GM21390 (cell line): ENCODE measurements at regions not wholly inside any gene's neighbourhood (a gene's known extent, or its start where the extent isn't known, plus 50 kb on each side); places are given as distances from the start of the nearest gene placed in this dataset.

ENCODE experiments used
- ATAC-seq: cut with Tn5 transposase; IDR thresholded peaks from one replicate; pipeline ENCODE4 v1.9.1; 2021; ENCODE audit not compliant: unreplicated experiment

DNA sequence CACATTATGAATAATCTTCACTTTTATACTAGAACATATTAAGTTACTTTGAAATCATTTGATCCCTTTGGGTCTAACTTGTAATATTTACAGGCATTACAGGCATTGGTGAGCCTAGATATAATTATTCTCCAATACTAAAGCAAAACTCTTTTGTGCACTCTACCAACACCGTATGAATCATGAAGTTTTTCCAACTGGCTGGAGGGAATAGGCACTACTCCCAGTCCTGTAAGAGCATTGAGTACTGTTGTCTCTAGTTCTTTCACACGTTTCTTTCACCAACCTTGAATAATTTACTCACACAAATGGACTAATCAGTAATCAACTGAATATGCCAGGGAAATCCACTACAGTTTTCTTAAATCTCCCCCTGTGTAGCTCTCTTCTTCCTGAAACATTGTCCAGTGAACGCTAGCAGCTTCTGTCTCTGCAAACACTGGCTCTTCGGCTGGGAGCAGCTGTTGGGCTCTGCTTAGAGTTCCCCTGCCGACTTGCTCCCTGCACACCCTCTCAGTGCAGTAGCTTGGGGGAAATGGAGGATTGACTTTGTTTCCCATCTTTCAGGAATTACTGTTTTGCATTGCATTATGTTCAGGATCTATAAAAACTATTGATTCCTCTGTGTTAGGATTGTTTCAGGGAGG, 476.7 kb downstream of the RFC3 start:
- no peak for ATAC-seq

DNA sequence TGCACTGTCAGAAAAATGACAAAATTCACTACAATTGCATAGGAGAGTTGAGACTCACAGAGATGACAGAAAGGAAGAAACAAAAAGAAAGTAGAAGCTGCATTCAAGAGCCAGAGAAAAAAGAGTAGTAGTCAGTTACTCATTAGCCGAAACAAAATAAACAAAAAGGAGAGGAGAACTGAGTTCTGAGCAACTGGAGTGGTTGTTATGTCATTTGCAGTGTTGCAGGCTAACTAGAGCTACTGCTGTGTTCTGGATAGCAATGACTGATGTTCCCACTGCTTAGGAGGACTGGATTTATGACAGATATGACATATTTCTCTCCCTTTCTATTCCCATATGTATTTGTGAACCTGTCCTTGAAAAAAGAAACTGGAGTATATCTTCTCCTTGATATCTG, 482.6 kb downstream of the RFC3 start:
- no peak for ATAC-seq

DNA sequence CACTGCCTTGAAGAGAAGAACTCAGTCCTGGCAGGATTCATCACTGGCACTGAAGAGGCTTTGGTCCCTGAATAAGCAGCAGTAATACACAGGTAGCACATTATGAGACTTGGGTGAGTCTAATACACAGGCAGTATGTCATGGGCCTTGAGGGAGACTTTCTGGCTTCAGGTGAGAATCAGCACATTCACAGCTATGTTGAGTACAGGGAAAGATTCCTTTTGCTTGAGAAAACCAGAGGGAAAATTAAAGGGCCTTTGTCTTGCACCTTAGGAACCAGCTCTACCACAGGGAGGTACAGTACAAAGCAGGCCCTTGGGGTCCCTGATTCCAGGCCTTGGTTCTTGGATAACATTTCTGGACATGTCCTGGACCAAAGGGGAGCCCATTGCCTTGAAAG, 484.6 kb downstream of the RFC3 start:
- no peak for ATAC-seq

DNA sequence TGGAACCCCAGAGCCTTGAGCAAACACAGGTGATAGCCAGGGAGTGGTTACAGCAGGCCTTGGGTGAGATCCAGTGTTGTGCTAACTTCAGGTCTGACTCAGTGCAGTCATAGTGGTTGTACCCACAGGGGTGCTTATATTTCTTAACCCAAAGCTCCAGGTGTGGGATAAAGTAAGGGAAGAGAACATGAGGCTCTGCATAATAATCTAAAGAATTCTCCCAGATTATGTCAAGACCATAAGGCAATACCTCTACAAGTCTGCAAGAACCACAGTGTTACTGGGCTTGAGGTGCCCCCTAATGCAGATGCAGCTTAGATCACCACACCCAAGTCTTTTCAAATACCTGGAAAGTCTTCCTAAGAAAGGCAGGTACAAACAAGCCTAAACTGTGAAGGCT, 485.4 kb downstream of the RFC3 start:
- no peak for ATAC-seq

- no peak for ATAC-seq
These were observed 489.7 kb downstream of the RFC3 start for GRCh38 chr13:34307607-34308006.

- ATAC-seq: no peak
These were observed 490.8 kb downstream of the RFC3 start for GRCh38 chr13:34308725-34309124.

GRCh38 chr13:34310539-34310938, 492.6 kb downstream of the RFC3 start:
- no peak for ATAC-seq

DNA sequence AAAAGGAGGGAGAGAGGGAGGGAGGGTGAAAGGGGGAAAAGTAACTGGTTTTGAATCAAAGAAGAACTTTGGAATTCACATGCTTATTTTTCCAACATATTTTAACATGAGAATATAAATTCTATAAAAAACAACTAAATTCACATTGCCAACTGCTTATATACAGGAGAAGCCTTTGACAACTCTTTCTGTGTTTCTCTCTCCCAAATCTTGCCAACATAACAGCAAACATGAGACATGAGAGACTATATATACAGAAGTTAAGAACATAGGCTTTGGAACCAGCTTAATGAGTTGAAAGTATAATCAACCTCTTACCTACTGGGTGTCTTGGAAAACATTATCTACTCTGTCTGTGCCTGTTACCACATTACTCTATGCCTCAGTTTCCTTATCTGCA, 493.3 kb downstream of the RFC3 start:
- ATAC-seq: no peak

DNA sequence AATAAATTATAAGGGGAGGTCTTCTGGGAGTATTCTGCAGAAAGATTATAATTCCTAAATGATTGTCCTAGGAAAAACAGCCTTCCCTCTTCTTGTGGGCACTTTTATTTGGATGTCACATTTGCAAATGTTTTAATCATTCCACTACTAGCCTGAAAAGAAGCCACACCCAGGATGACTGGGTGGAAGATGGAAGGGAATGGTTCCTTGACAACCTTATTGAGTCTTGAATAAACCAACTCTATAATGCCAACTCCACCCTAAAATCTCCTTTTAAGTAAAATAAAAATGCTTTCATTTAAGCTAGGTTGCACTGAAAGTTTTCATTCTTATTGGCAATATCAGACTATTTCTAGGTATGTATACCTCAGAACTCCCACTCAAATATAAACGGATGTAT, 494.6 kb downstream of the RFC3 start:
- no peak for ATAC-seq

- no peak for ATAC-seq
These were observed 502.1 kb downstream of the RFC3 start for GRCh38 chr13:34320084-34320483.

DNA sequence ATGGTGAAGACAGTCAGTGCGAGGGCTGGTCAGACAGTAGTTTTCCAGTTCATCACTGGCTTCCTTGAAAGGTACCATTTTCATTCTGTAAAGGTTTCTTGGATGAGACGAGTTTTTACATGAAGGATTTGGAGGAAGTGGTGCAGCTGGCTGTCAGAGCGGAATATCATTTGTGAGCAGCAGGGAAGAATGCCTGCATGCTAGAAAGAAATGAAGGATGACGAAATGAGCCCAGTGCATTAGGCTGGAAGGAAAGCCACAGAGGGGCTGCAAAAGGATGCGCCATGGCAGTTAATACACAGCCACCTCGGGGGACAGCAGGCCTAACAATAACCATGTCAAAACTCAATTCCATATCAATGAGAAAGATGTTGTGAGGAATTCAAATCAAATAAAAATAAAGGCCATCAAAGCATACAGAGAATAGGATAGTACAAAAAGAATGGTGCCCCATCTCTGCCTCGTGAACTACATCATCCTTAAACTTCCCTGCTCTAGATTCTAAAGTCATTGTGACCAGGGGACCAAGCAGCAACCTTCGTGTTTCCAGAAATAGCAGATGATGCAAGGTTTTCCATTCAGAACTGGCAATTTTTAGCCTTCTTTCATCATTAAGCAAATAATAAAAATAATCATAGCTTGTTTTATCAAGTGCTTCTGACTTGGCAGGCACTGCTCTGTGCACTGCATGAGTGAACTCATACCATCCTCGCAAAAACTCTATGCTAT, 504.2 kb downstream of the RFC3 start:
- no peak for ATAC-seq

GRCh38 chr13:34322743-34323074, 504.8 kb downstream of the RFC3 start:
- ATAC-seq: no peak

GRCh38 chr13:34335014-34336007, 517.4 kb downstream of the RFC3 start:
- no peak for ATAC-seq

GRCh38 chr13:34338102-34338501, 520.2 kb downstream of the RFC3 start:
- no peak for ATAC-seq

- no peak for ATAC-seq
These were observed 522.6 kb downstream of the RFC3 start for GRCh38 chr13:34340534-34340933.

DNA sequence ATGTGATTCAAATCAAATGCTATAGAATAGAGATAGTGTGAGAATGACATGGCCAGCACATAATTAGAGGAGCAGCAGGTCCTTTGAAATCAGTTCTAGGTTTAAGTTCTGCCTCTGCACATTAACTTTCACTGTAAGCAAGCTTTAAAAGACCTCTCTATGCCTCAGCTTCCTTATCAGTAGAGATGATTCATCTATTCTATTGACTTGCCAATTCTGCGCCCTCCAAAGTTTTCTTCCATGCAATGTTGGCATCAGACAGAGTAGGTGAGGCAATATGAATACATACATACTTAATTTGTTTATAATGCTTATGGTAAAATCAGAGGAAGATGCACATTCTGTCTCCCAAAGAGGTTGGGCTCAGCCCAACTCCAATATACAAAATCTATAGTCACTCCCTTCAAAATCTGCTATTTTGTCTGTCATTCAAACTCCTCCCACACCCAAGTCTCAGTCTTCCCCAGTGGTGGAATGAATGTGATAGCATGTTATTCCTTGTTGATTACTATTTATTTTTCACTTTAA, 525.5 kb downstream of the RFC3 start:
- no peak for ATAC-seq

GRCh38 chr13:34344816-34345215, 526.9 kb downstream of the RFC3 start:
- ATAC-seq: no peak

DNA sequence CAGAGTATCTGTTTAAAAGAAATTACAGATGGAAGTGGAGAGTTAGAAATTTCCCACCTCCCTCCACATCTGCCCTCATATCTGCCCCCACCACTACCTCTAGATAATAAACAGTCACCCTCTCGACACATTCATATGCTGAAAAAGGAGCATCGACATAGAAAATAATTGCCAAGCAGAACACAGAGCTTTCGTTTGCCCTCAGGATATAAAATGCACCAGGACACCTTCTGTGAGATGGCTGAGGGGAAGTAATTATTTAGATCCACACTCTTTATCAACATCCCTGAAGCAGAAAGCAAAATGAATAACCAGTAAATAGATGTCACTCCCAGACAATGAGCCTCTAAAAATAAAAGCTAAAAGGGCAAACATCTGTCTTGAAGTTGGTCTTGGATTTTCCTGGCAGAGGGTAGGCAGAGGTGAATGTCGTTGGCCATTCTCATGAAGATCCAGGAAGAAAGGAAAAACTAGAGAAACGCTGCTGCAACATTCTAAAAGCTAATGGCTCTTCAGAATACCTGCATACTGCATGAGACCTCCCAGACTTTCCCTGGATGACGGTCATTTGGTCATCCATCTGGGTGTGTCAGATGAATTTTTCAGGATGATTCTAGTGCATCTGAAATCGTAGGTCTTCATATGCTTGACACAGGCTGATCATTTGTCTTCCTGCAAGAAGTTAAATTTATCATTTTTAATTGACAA, 527.5 kb downstream of the RFC3 start:
- no peak for ATAC-seq

DNA sequence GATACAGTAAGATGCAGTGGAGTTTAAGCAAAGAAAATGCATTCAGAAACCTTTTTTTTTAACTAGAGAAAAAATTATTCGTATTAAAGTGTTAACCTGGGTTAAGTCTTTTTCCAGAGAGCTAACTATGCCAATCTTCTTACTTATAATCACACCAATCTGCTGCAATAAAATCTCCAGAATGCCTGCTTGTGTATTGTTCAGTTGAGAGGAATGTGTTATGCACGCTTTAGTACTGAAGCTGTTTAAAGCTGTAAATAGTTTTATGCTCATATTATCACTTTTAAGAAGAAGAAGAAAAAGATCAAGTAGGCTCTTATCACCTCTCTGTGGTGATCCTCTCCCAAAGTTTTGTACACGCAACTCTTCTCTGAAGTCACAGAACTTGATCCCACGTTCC, 528.7 kb downstream of the RFC3 start:
- ATAC-seq: no peak

GRCh38 chr13:34347784-34348573, 530.0 kb downstream of the RFC3 start:
- no peak for ATAC-seq
